ENCODE measurements at regions not wholly inside any gene's neighbourhood (a gene's known extent, or its start where the extent isn't known, plus 50 kb on each side); places are given as distances from the start of the nearest gene placed in this dataset.

GRCh38 chr4:135917011-135917410 is 1615.3 kb downstream of the PCDH18 start:
- TF ChIP-seq EP300 (IDR thresholded peaks at IDR 0.05) (no peak), POLR2A (IDR thresholded peaks at IDR 0.05) (no peak)
